ENCODE measurements at regions not wholly inside any gene's neighbourhood (a gene's known extent, or its start where the extent isn't known, plus 50 kb on each side); places are given as distances from the start of the nearest gene placed in this dataset.

DNA sequence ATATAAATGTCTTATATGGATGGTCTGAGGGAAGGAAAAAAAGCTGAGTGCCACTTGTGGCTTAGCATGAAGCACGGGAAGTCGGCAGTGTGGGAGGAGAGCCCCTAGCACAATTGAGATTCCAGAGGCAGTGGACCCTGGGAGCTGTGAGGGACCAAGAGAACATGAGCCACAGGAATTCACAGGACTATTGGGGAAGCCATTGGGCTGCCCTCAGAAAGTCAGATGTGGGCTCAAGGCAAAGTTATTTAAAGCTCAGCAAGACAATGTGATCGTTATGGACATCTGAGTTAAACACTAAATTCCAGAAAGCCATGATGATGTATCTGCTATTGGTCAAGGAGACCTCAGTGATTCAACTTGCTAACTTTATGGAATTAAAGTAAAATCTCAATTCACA lies 380.8 kb upstream of the IL12A start:
- no peak for DNase-seq (ENCODE audit: low spot score)
- H3K36me3 ChIP-seq (ENCODE audit: insufficient read depth), result no peaks in the 10 kb centered on the region
- ATAC-seq, result no peak
- H3F3A ChIP-seq (replicated peaks; ENCODE audit: low read depth), result no peaks in the 10 kb centered on the region
- 0 out of 2 replicates have a peak, but pooled peaks cover 4% of the 10 kb centered on the region for H3K9me2 ChIP-seq (ENCODE audit: insufficient read depth)
- H3K36me3 Mint-ChIP-seq (ENCODE audit: low read depth), result no peaks in the 10 kb centered on the region
- H2AFZ ChIP-seq, result no peak overlapping the region
- no peaks in the 10 kb centered on the region for H3K27me3 ChIP-seq (ENCODE audit: insufficient read depth)
- TF ChIP-seq ZNF114 (CRISPR knock-in tag; IDR thresholded peaks at IDR 0.05) (no peak), POLR2AphosphoS5 (IDR thresholded peaks at IDR 0.05; ENCODE audit: low read depth) (no peak), EZH2phosphoT487 (IDR thresholded peaks at IDR 0.05; ENCODE audit: unreplicated experiment) (no peak), ZNF331 (CRISPR knock-in tag; IDR thresholded peaks at IDR 0.05; ENCODE audit: low read depth) (no peak), NANOG (IDR thresholded peaks at IDR 0.05; ENCODE audit: borderline replicate concordance) (no peak), CREB1 (CRISPR knock-in tag; IDR thresholded peaks at IDR 0.05; ENCODE audit: low read depth) (no peak)
- TF ChIP-seq, protein P1, sequence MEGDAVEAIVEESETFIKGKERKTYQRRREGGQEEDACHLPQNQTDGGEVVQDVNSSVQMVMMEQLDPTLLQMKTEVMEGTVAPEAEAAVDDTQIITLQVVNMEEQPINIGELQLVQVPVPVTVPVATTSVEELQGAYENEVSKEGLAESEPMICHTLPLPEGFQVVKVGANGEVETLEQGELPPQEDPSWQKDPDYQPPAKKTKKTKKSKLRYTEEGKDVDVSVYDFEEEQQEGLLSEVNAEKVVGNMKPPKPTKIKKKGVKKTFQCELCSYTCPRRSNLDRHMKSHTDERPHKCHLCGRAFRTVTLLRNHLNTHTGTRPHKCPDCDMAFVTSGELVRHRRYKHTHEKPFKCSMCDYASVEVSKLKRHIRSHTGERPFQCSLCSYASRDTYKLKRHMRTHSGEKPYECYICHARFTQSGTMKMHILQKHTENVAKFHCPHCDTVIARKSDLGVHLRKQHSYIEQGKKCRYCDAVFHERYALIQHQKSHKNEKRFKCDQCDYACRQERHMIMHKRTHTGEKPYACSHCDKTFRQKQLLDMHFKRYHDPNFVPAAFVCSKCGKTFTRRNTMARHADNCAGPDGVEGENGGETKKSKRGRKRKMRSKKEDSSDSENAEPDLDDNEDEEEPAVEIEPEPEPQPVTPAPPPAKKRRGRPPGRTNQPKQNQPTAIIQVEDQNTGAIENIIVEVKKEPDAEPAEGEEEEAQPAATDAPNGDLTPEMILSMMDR (conservative IDR thresholded peaks at IDR 0.05; ENCODE audit: low read depth in 2 of 2), result no peak
- TF ChIP-seq, protein P2, sequence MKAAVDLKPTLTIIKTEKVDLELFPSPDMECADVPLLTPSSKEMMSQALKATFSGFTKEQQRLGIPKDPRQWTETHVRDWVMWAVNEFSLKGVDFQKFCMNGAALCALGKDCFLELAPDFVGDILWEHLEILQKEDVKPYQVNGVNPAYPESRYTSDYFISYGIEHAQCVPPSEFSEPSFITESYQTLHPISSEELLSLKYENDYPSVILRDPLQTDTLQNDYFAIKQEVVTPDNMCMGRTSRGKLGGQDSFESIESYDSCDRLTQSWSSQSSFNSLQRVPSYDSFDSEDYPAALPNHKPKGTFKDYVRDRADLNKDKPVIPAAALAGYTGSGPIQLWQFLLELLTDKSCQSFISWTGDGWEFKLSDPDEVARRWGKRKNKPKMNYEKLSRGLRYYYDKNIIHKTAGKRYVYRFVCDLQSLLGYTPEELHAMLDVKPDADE (IDR thresholded peaks at IDR 0.05), result no peak
- no peaks in the 10 kb centered on the region for H3K4me1 ChIP-seq (ENCODE audit: insufficient read depth)
- H3K9me3 Mint-ChIP-seq, result no peaks in the 10 kb centered on the region
- no peaks in the 10 kb centered on the region for H3K4me1 Mint-ChIP-seq
- H3K4me3 ChIP-seq, result no peak overlapping the region
- H3K79me2 ChIP-seq (replicated peaks; ENCODE audit: insufficient read depth), result no peaks in the 10 kb centered on the region
- H3K4me2 ChIP-seq, result no peak overlapping the region
- H3K27ac ChIP-seq (ENCODE audit: low read depth), result no peak overlapping the region
- no peak overlapping the region for H3K4me3 Mint-ChIP-seq
- H3K27ac Mint-ChIP-seq, result no peak overlapping the region
- H4K20me1 ChIP-seq (replicated peaks; ENCODE audit: insufficient read depth), result no peaks in the 10 kb centered on the region
- peaks cover 2% of the 10 kb centered on the region for H3K27me3 Mint-ChIP-seq (ENCODE audit: insufficient read depth, low read depth, poor library complexity)

DNA sequence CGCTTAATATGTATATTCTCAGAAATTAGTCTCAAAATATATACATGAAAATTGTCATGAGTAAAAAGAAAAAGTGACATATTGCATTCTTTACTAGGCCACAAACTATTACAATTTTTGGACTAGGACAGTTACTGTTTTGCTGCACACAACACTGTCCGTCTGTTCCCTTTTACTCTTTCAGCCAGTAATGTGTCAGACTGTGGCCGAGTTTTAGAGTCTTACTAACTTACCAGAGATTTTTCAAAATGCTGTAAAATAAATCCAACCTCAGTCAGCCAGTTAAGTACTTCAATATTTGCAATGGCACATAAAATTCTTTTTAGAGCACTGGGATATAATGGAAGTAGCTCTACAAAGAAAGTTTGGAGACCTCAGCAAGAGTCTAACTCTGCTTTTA lies 380.3 kb upstream of the IL12A start:
- Histone ChIP-seq H2AFZ (no peak overlapping the region), H3F3A (replicated peaks; ENCODE audit: low read depth) (no peaks in the 10 kb centered on the region), H3K4me2 (no peak overlapping the region), H4K20me1 (replicated peaks; ENCODE audit: insufficient read depth) (no peaks in the 10 kb centered on the region), H3K27ac (ENCODE audit: low read depth) (no peak overlapping the region), H3K9me2 (ENCODE audit: insufficient read depth) (0 out of 2 replicates have a peak, but pooled peaks cover 4% of the 10 kb centered on the region), H3K4me1 (ENCODE audit: insufficient read depth) (no peaks in the 10 kb centered on the region), H3K79me2 (replicated peaks; ENCODE audit: insufficient read depth) (no peaks in the 10 kb centered on the region), H3K4me3 (no peak overlapping the region), H3K27me3 (ENCODE audit: insufficient read depth) (no peaks in the 10 kb centered on the region), H3K36me3 (ENCODE audit: insufficient read depth) (no peaks in the 10 kb centered on the region)
- ATAC-seq (no peak), DNase-seq (ENCODE audit: low spot score) (no peak)
- H3K4me1 Mint-ChIP-seq, result no peaks in the 10 kb centered on the region
- peaks cover 2% of the 10 kb centered on the region for H3K27me3 Mint-ChIP-seq (ENCODE audit: insufficient read depth, low read depth, poor library complexity)
- H3K9me3 Mint-ChIP-seq, result no peaks in the 10 kb centered on the region
- H3K27ac Mint-ChIP-seq, result no peak overlapping the region
- no peaks in the 10 kb centered on the region for H3K36me3 Mint-ChIP-seq (ENCODE audit: low read depth)
- no peak overlapping the region for H3K4me3 Mint-ChIP-seq
- TF ChIP-seq ZNF114 (CRISPR knock-in tag; IDR thresholded peaks at IDR 0.05) (no peak), ZNF331 (CRISPR knock-in tag; IDR thresholded peaks at IDR 0.05; ENCODE audit: low read depth) (no peak), EZH2phosphoT487 (IDR thresholded peaks at IDR 0.05; ENCODE audit: unreplicated experiment) (no peak), STAT1 (IDR thresholded peaks at IDR 0.05; ENCODE audit: unreplicated experiment) (no peak), EZH2 (IDR thresholded peaks at IDR 0.05; ENCODE audit: low read depth, unreplicated experiment) (no peak), JUNB (IDR thresholded peaks at IDR 0.05; ENCODE audit: unreplicated experiment) (no peak), POLR2AphosphoS5 (IDR thresholded peaks at IDR 0.05; ENCODE audit: low read depth) (no peak)
- TF ChIP-seq, protein P2 (IDR thresholded peaks at IDR 0.05), result no peak
- TF ChIP-seq, protein P3, sequence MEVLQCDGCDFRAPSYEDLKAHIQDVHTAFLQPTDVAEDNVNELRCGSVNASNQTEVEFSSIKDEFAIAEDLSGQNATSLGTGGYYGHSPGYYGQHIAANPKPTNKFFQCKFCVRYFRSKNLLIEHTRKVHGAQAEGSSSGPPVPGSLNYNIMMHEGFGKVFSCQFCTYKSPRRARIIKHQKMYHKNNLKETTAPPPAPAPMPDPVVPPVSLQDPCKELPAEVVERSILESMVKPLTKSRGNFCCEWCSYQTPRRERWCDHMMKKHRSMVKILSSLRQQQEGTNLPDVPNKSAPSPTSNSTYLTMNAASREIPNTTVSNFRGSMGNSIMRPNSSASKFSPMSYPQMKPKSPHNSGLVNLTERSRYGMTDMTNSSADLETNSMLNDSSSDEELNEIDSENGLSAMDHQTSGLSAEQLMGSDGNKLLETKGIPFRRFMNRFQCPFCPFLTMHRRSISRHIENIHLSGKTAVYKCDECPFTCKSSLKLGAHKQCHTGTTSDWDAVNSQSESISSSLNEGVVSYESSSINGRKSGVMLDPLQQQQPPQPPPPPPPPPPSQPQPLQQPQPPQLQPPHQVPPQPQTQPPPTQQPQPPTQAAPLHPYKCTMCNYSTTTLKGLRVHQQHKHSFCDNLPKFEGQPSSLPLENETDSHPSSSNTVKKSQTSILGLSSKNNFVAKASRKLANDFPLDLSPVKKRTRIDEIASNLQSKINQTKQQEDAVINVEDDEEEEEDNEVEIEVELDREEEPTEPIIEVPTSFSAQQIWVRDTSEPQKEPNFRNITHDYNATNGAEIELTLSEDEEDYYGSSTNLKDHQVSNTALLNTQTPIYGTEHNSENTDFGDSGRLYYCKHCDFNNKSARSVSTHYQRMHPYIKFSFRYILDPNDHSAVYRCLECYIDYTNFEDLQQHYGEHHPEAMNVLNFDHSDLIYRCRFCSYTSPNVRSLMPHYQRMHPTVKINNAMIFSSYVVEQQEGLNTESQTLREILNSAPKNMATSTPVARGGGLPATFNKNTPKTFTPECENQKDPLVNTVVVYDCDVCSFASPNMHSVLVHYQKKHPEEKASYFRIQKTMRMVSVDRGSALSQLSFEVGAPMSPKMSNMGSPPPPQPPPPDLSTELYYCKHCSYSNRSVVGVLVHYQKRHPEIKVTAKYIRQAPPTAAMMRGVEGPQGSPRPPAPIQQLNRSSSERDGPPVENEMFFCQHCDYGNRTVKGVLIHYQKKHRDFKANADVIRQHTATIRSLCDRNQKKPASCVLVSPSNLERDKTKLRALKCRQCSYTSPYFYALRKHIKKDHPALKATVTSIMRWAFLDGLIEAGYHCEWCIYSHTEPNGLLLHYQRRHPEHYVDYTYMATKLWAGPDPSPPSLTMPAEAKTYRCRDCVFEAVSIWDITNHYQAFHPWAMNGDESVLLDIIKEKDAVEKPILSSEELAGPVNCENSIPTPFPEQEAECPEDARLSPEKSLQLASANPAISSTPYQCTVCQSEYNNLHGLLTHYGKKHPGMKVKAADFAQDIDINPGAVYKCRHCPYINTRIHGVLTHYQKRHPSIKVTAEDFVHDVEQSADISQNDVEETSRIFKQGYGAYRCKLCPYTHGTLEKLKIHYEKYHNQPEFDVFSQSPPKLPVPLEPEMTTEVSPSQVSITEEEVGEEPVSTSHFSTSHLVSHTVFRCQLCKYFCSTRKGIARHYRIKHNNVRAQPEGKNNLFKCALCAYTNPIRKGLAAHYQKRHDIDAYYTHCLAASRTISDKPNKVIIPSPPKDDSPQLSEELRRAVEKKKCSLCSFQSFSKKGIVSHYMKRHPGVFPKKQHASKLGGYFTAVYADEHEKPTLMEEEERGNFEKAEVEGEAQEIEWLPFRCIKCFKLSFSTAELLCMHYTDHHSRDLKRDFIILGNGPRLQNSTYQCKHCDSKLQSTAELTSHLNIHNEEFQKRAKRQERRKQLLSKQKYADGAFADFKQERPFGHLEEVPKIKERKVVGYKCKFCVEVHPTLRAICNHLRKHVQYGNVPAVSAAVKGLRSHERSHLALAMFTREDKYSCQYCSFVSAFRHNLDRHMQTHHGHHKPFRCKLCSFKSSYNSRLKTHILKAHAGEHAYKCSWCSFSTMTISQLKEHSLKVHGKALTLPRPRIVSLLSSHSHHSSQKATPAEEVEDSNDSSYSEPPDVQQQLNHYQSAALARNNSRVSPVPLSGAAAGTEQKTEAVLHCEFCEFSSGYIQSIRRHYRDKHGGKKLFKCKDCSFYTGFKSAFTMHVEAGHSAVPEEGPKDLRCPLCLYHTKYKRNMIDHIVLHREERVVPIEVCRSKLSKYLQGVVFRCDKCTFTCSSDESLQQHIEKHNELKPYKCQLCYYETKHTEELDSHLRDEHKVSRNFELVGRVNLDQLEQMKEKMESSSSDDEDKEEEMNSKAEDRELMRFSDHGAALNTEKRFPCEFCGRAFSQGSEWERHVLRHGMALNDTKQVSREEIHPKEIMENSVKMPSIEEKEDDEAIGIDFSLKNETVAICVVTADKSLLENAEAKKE (CRISPR knock-in tag; IDR thresholded peaks at IDR 0.05), result no peak
